Adrenal gland (tissue), 9 donors: ENCODE measurements at regions not wholly inside any gene's neighbourhood (a gene's known extent, or its start where the extent isn't known, plus 50 kb on each side); places are given as distances from the start of the nearest gene placed in this dataset.

Source experiments
- DNase-seq, 7 donors: peaks; one replicate each; pipeline ENCODE4 v3.0.0-alpha.2; 2019 to 2020
- H3K27ac ChIP-seq, 5 donors: fragments of 200-600 bp; sonication (generic) in 4 of 5; 1 replicate in 3 of 5; 2 replicates in 2 of 5; pipeline versions ENCODE4 v1.5.1 to v1.8.0; 2016 to 2020; ENCODE audit warnings: mild to moderate bottlenecking in 1 of 5
- H3K27me3 ChIP-seq: fragments of 200-600 bp; 2 replicates; pipeline ENCODE4 v1.8.0; 2021
- H3K36me3 ChIP-seq, 2 donors: fragments of 200-600 bp; replicated peaks in 1 of 2; 1 replicate in 1 of 2; 2 replicates in 1 of 2; pipeline versions ENCODE4 v1.5.1 to v1.8.0; 2018 to 2022
- H3K4me1 ChIP-seq, 2 donors: fragments of 200-600 bp; replicated peaks in 1 of 2; 1 replicate in 1 of 2; 2 replicates in 1 of 2; pipeline versions ENCODE4 v1.5.1 to v1.8.0; 2018 to 2021
- H3K4me3 ChIP-seq, 4 donors: fragments of 200-600 bp; sonication (generic) in 3 of 4; one replicate each; pipeline ENCODE4 v1.5.1; 2016 to 2018
- H3K9me3 ChIP-seq, 3 donors: fragments of 200-600 bp; sonication (generic) in 1 of 3; replicated peaks in 1 of 3; 1 replicate in 2 of 3; 2 replicates in 1 of 3; pipeline versions ENCODE4 v1.5.1 to v1.8.0; 2016 to 2021
- POLR2A ChIP-seq, 2 donors: fragments of 450-650 bp; IDR thresholded peaks; one replicate each; pipeline ENCODE4 v1.6.1; 2017; ENCODE audit warnings: antibody characterized with exemption in 2 of 2, mild to moderate bottlenecking in 2 of 2, moderate library complexity in 1 of 2
- WGBS, 4 donors: extraction: QIAGEN DNeasy Blood & Tissue Kit in 2 of 4; methylation state at CpG; one replicate each; pipeline versions ENCODE4 v1.1.5 to v1.1.7; 2013 to 2017; 5-methylcytosine and 5-hydroxymethylcytosine counted together
- intact Hi-C, 2 donors: fragments of 100-400 bp; cut with DNase I; formaldehyde crosslinking; loops; one replicate each; pipeline versions ENCODE4 v1.14.1 to v1.15.0; 2022 to 2023
- TF ChIP-seq, protein P1 (sequence below), 6 experiments: fragments of 450-650 bp in 4 of 6; fragments of 200-600 bp in 2 of 6; sonication (generic) in 1 of 6; IDR thresholded peaks; 1 replicate in 5 of 6; 2 replicates in 1 of 6; pipeline versions ENCODE4 v1.5.1 to v1.8.0; 2016 to 2021; ENCODE audit warnings: antibody characterized with exemption in 6 of 6, mild to moderate bottlenecking in 2 of 6, moderate library complexity in 1 of 6
- donor health status: healthy with polysubstance abuse.
- donor health status: Bipolar disorder and iron deficiency.
- donor health status: DM: yes; HTN: yes; CAD: no.
- donor health status: DM: no; HTN: no; CAD: no.
- donor health status: DM: no; HTN: no; CAD: no.

GRCh38 chr3:72320955-72321303, 527.3 kb downstream of the SHQ1 start:
- 59 to 89% (median 71%) methylated on average over 3 of the region's 3 CpGs for WGBS, 4 donors
- intact Hi-C loops, result no loop called here
- Histone ChIP-seq H3K36me3 (no peaks in the 10 kb centered on the region), H3K27ac (no peak overlapping the region), H3K4me1 (peaks cover 0 to 4% of the 10 kb centered on the region in 2 donors), H3K9me3 (no peaks in the 10 kb centered on the region), H3K4me3 (no peak overlapping the region), H3K27me3 (no peaks in the 10 kb centered on the region)
- peak in 2 of 7 donors; percentile 42 to 62 for DNase-seq
- TF ChIP-seq, protein P1, sequence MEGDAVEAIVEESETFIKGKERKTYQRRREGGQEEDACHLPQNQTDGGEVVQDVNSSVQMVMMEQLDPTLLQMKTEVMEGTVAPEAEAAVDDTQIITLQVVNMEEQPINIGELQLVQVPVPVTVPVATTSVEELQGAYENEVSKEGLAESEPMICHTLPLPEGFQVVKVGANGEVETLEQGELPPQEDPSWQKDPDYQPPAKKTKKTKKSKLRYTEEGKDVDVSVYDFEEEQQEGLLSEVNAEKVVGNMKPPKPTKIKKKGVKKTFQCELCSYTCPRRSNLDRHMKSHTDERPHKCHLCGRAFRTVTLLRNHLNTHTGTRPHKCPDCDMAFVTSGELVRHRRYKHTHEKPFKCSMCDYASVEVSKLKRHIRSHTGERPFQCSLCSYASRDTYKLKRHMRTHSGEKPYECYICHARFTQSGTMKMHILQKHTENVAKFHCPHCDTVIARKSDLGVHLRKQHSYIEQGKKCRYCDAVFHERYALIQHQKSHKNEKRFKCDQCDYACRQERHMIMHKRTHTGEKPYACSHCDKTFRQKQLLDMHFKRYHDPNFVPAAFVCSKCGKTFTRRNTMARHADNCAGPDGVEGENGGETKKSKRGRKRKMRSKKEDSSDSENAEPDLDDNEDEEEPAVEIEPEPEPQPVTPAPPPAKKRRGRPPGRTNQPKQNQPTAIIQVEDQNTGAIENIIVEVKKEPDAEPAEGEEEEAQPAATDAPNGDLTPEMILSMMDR (IDR thresholded peaks at IDR 0.05), result no peak
- TF ChIP-seq POLR2A (IDR thresholded peaks at IDR 0.05), result no peak

DNA sequence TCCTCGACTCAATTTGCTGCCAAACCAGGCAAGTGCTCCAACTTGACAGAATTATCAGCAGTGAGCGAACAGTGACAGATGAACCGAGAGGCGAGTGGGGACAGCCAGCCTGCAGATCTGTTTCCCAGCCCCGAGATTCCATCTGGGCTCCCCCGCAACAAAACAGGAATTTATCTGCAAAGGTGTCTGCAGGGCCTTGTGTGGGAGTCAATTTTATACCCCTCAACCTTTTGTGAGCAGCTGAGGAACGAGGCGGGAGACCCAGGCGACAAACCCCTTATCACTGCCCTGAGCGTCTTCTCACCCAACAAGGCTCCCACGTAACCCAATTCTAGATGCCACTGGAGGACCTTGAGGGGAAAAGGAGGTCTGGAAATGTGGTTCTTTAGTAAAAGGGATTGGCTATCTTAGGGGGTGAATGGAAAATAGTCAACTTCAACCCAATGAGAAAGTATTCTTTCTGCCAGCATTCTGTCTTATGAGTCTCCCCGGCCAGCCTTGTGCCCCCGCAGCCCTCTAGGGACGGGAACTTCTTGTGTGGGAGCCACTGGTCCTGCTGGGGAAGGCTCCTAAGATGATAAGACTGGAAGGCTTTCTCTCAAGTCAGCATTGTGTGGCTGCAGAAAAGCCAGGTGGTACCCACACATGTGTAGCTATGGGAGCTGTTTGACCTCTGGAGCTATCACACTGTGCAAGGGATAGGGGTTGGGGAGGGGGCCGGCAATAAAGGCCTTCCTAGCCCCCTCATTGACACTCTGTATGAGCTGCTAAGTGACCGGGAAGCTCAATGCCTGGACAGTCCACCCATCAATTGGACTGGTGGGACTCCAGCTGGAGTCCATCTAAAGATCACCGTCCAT, 527.9 kb downstream of the SHQ1 start:
- Histone ChIP-seq H3K9me3 (no peaks in the 10 kb centered on the region), H3K27me3 (no peaks in the 10 kb centered on the region), H3K36me3 (no peaks in the 10 kb centered on the region), H3K27ac (no peak overlapping the region), H3K4me1 (peaks cover 0 to 4% of the 10 kb centered on the region in 2 donors), H3K4me3 (no peak overlapping the region)
- WGBS, 4 donors, result 88 to 94% (median 92%) methylated on average over 15 to 17 of the region's 17 CpGs
- intact Hi-C loops, result no loop called here
- DNase-seq, result no peak
- TF ChIP-seq, protein P1 (IDR thresholded peaks at IDR 0.05), result no peak
- no peak for TF ChIP-seq POLR2A (IDR thresholded peaks at IDR 0.05)

- TF ChIP-seq POLR2A (IDR thresholded peaks at IDR 0.05), result no peak
- TF ChIP-seq, protein P1 (IDR thresholded peaks at IDR 0.05), result no peak
- Histone ChIP-seq H3K27me3 (no peaks in the 10 kb centered on the region), H3K4me3 (no peak overlapping the region), H3K36me3 (no peaks in the 10 kb centered on the region), H3K27ac (peak overlapping the region in 1 of 5 donors; percentile 34), H3K9me3 (no peaks in the 10 kb centered on the region), H3K4me1 (peaks cover 0 to 4% of the 10 kb centered on the region in 2 donors)
- DNase-seq, result peak in 1 of 7 donors; percentile 21
- intact Hi-C loops, result no loop called here
- 67 to 83% (median 79%) methylated on average over 3 to 6 of the region's 6 CpGs for WGBS, 4 donors
Measured at GRCh38 chr3:72319194-72320094, 528.8 kb downstream of the SHQ1 start.

GRCh38 chr3:72318504-72319193, 529.6 kb downstream of the SHQ1 start:
- H3K27ac ChIP-seq, result peak overlapping the region in 1 of 5 donors; percentile 34

More at GRCh38 chr3:72318504-72319193, 529.6 kb downstream of the SHQ1 start:
- Histone ChIP-seq H3K9me3 (no peaks in the 10 kb centered on the region), H3K4me1 (peaks cover 0 to 4% of the 10 kb centered on the region in 2 donors), H3K4me3 (no peak overlapping the region), H3K27me3 (no peaks in the 10 kb centered on the region), H3K36me3 (no peaks in the 10 kb centered on the region)
- TF ChIP-seq, protein P1 (IDR thresholded peaks at IDR 0.05), result no peak
- TF ChIP-seq POLR2A (IDR thresholded peaks at IDR 0.05), result no peak
- WGBS, 4 donors, result 64 to 84% (median 74%) methylated on average over 7 to 12 of the region's 12 CpGs
- no peak for DNase-seq
- intact Hi-C loops, result no loop called here
